Right lobe of liver (tissue), 6 donors: ENCODE measurements at regions not wholly inside any gene's neighbourhood (a gene's known extent, or its start where the extent isn't known, plus 50 kb on each side); places are given as distances from the start of the nearest gene placed in this dataset.

ENCODE experiments used
- ATAC-seq, 4 donors: fragments of 200-7000 bp; cut with Tn5 transposase; one replicate each; pipeline ENCODE4 v1.9.1; 2020; ENCODE audit warnings: mild to moderate bottlenecking in 4 of 4, moderate library complexity in 4 of 4
- DNase-seq, 3 donors: peaks; one replicate each; pipeline ENCODE4 v3.0.0-alpha.2; 2020
- H3K27ac ChIP-seq, 3 donors: fragments of 200-600 bp; one replicate each; pipeline ENCODE4 v1.8.0; 2022
- H3K27me3 ChIP-seq, 2 donors: fragments of 200-600 bp; one replicate each; pipeline ENCODE4 v1.8.0; 2022
- H3K36me3 ChIP-seq, 4 donors: fragments of 200-600 bp; sonication (generic) in 1 of 4; one replicate each; pipeline versions ENCODE4 v1.5.1 to v1.8.0; 2017 to 2022; ENCODE audit warnings: control low read depth in 1 of 4
- H3K4me1 ChIP-seq, 4 donors: fragments of 200-600 bp; sonication (generic) in 1 of 4; one replicate each; pipeline versions ENCODE4 v1.5.1 to v1.8.0; 2017 to 2022; ENCODE audit warnings: control low read depth in 1 of 4
- H3K4me3 ChIP-seq, 3 donors: fragments of 200-600 bp; one replicate each; pipeline ENCODE4 v1.8.0; 2022
- H3K9me3 ChIP-seq, 4 donors: fragments of 200-600 bp; sonication (generic) in 1 of 4; one replicate each; pipeline versions ENCODE4 v1.5.1 to v1.8.0; 2017 to 2022; ENCODE audit warnings: control low read depth in 1 of 4
- POLR2A ChIP-seq: fragments of 450-650 bp; IDR thresholded peaks from one replicate; pipeline ENCODE4 v1.6.1; 2017; ENCODE audit warnings: antibody characterized with exemption, mild to moderate bottlenecking
- WGBS: methylation state at CpG from one replicate; pipeline ENCODE4 v1.1.6; 2018; ENCODE audit warnings: low coverage, low lambda C conversion rate; ENCODE audit not compliant: insufficient coverage; ENCODE audit errors: missing lambda C conversion rate; 5-methylcytosine and 5-hydroxymethylcytosine counted together
- intact Hi-C, 2 donors: fragments of 100-400 bp; cut with DNase I; formaldehyde crosslinking; loops; one replicate each; pipeline versions ENCODE4 v1.11.2 to v1.14.1; 2022
- TF ChIP-seq, protein P1 (sequence below), 4 donors: fragments of 200-600 bp in 3 of 4; fragments of 450-650 bp in 1 of 4; IDR thresholded peaks; one replicate each; pipeline versions ENCODE4 v1.5.1 to v1.8.0; 2016 to 2022; ENCODE audit warnings: antibody characterized with exemption in 4 of 4, mild to moderate bottlenecking in 2 of 4
- donor health status: DM: no; HTN: yes; CAD: no.
- donor health status: DM: no; HTN: no; CAD: no.
- donor health status: DM: no; HTN: no; CAD: no.
- donor health status: DM: no; HTN: yes; CAD: no.
- donor health status: DM: no; HTN: yes; CAD: no.

GRCh38 chr4:134401798-134402197 lies 200.2 kb upstream of the PABPC4L start:
- Histone ChIP-seq H3K9me3 (peaks cover 0 to 3% (median 0%) of the 10 kb centered on the region in 4 donors), H3K36me3 (no peaks in the 10 kb centered on the region), H3K27me3 (no peaks in the 10 kb centered on the region), H3K27ac (no peak overlapping the region), H3K4me1 (no peaks in the 10 kb centered on the region), H3K4me3 (no peak overlapping the region)
- 37% methylated on average over 2 of the region's 2 CpGs for WGBS
- TF ChIP-seq, protein P1, sequence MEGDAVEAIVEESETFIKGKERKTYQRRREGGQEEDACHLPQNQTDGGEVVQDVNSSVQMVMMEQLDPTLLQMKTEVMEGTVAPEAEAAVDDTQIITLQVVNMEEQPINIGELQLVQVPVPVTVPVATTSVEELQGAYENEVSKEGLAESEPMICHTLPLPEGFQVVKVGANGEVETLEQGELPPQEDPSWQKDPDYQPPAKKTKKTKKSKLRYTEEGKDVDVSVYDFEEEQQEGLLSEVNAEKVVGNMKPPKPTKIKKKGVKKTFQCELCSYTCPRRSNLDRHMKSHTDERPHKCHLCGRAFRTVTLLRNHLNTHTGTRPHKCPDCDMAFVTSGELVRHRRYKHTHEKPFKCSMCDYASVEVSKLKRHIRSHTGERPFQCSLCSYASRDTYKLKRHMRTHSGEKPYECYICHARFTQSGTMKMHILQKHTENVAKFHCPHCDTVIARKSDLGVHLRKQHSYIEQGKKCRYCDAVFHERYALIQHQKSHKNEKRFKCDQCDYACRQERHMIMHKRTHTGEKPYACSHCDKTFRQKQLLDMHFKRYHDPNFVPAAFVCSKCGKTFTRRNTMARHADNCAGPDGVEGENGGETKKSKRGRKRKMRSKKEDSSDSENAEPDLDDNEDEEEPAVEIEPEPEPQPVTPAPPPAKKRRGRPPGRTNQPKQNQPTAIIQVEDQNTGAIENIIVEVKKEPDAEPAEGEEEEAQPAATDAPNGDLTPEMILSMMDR (IDR thresholded peaks at IDR 0.05), result no peak
- no peak for TF ChIP-seq POLR2A
- DNase-seq, result no peak
- intact Hi-C loops, result no loop called here
- ATAC-seq, result no peak

- TF ChIP-seq, protein P1 (IDR thresholded peaks at IDR 0.05), result no peak
- no peak for TF ChIP-seq POLR2A
- ATAC-seq, result no peak
- Histone ChIP-seq H3K27me3 (no peaks in the 10 kb centered on the region), H3K9me3 (peaks cover 0 to 3% (median 0%) of the 10 kb centered on the region in 4 donors), H3K36me3 (no peaks in the 10 kb centered on the region), H3K4me1 (no peaks in the 10 kb centered on the region), H3K27ac (no peak overlapping the region), H3K4me3 (no peak overlapping the region)
- 69% methylated on average over 2 of the region's 2 CpGs for WGBS
- intact Hi-C loops, result no loop called here
- DNase-seq, result no peak
These were observed 192.0 kb upstream of the PABPC4L start for GRCh38 chr4:134393592-134393991.

GRCh38 chr4:134390319-134390718 lies 188.7 kb upstream of the PABPC4L start:
- DNase-seq, result no peak
- no peak for ATAC-seq
- TF ChIP-seq POLR2A, result no peak
- TF ChIP-seq, protein P1 (IDR thresholded peaks at IDR 0.05), result no peak
- intact Hi-C loops, result no loop called here
- Histone ChIP-seq H3K27me3 (no peaks in the 10 kb centered on the region), H3K9me3 (no peaks in the 10 kb centered on the region), H3K4me3 (no peak overlapping the region), H3K27ac (no peak overlapping the region), H3K36me3 (no peaks in the 10 kb centered on the region), H3K4me1 (no peaks in the 10 kb centered on the region)
- WGBS, result 31% methylated on average over 2 of the region's 2 CpGs

- intact Hi-C loops, result no loop called here
- ATAC-seq (no peak), DNase-seq (no peak)
- Histone ChIP-seq H3K4me3 (no peak overlapping the region), H3K27me3 (no peaks in the 10 kb centered on the region), H3K36me3 (no peaks in the 10 kb centered on the region), H3K27ac (no peak overlapping the region), H3K9me3 (no peaks in the 10 kb centered on the region), H3K4me1 (no peaks in the 10 kb centered on the region)
- TF ChIP-seq, protein P1 (IDR thresholded peaks at IDR 0.05), result no peak
- no peak for TF ChIP-seq POLR2A
- WGBS, result 48% methylated on average over 4 of the region's 4 CpGs
These were observed 186.8 kb upstream of the PABPC4L start for GRCh38 chr4:134388351-134388750.
